Upper lobe of left lung (tissue), 4 donors: ENCODE measurements at regions not wholly inside any gene's neighbourhood (a gene's known extent, or its start where the extent isn't known, plus 50 kb on each side); places are given as distances from the start of the nearest gene placed in this dataset.

Experiments used
- CTCF ChIP-seq, 6 experiments: fragments of 450-650 bp in 4 of 6; fragments of 200-600 bp in 2 of 6; sonication (generic) in 2 of 6; IDR thresholded peaks; one replicate each; pipeline ENCODE4 v1.5.1; 2016 to 2019; ENCODE audit warnings: antibody characterized with exemption in 6 of 6
- EP300 ChIP-seq, 4 donors: sonication (generic); formaldehyde crosslinking; IDR thresholded peaks; one replicate each; pipeline ENCODE4 v1.5.1; 2017; ENCODE audit warnings: antibody characterized with exemption in 4 of 4, control low read depth in 2 of 4
- POLR2A ChIP-seq, 4 donors: fragments of 450-650 bp; IDR thresholded peaks; one replicate each; pipeline ENCODE4 v1.5.1; 2016 to 2017; ENCODE audit warnings: antibody characterized with exemption in 4 of 4, mild to moderate bottlenecking in 2 of 4
- POLR2AphosphoS5 ChIP-seq, 2 donors: sonication (generic); formaldehyde crosslinking; IDR thresholded peaks; one replicate each; pipeline ENCODE4 v1.5.1; 2017; ENCODE audit warnings: antibody characterized with exemption in 2 of 2

DNA sequence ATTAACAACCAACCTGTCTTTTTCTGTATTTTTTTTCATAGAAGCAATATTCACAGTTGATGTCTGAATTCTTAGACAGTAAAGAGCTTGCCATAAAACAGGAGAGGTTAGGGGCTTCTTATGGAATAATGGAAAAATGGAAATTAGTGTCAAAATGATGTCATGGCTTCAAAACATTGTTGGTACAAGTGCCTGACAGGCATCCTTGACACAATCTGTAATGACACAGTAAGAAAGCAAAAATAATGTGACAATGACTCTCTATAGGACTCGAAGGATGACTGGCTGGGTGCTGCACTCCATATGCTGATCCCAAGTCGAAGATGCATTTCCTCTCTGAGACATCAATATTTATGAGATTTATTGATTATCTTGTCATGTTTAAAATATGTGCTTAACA, 205.3 kb upstream of the DACH1 start:
- TF ChIP-seq CTCF (IDR thresholded peaks at IDR 0.05) (no peak), POLR2AphosphoS5 (IDR thresholded peaks at IDR 0.05) (no peak), POLR2A (IDR thresholded peaks at IDR 0.05) (no peak), EP300 (IDR thresholded peaks at IDR 0.05) (no peak)
